T-helper 22 cell (primary cell): ENCODE measurements at regions not wholly inside any gene's neighbourhood (a gene's known extent, or its start where the extent isn't known, plus 50 kb on each side); places are given as distances from the start of the nearest gene placed in this dataset.
"Not testable (repeated sequence)": the region's sequence is repeated elsewhere in the genome, so short reads cannot be mapped to it uniquely, and the experiment has no call there.

Experiments
- DNase-seq: peaks from one replicate; pipeline ENCODE4 v3.0.0-alpha.2; 2020; ENCODE audit warnings: low read depth

GRCh38 chr2:125364192-125364983 is 1291.6 kb upstream of the GYPC start:
- no peak for DNase-seq

- DNase-seq, result no peak
Measured at GRCh38 chr2:125364984-125365265, 1291.0 kb upstream of the GYPC start.

- no peak for DNase-seq
Measured at GRCh38 chr2:125371867-125372266, 1284.1 kb upstream of the GYPC start.

GRCh38 chr2:125373293-125373692 is 1282.7 kb upstream of the GYPC start:
- DNase-seq, result no peak

GRCh38 chr2:125386074-125386473 is 1269.9 kb upstream of the GYPC start:
- DNase-seq, result no peak

- DNase-seq, result no peak
Measured at GRCh38 chr2:125397535-125398251, 1258.3 kb upstream of the GYPC start.

GRCh38 chr2:125398738-125399524 is 1257.0 kb upstream of the GYPC start:
- DNase-seq, result no peak

- no peak for DNase-seq
Measured at GRCh38 chr2:125405816-125406215, 1250.1 kb upstream of the GYPC start.

GRCh38 chr2:125408874-125409538 is 1247.0 kb upstream of the GYPC start:
- DNase-seq, result no peak

- DNase-seq, result no peak
Measured at GRCh38 chr2:125418483-125418882, 1237.5 kb upstream of the GYPC start.

GRCh38 chr2:125422198-125422770 is 1233.7 kb upstream of the GYPC start:
- DNase-seq, result not testable (repeated sequence)

GRCh38 chr2:125424266-125424785 is 1231.6 kb upstream of the GYPC start:
- no peak for DNase-seq

- no peak for DNase-seq
Measured at GRCh38 chr2:125427721-125428315, 1228.1 kb upstream of the GYPC start.

GRCh38 chr2:125444106-125444505 is 1211.9 kb upstream of the GYPC start:
- DNase-seq, result no peak

GRCh38 chr2:125445495-125445894 is 1210.5 kb upstream of the GYPC start:
- no peak for DNase-seq

GRCh38 chr2:125450092-125450491 is 1205.9 kb upstream of the GYPC start:
- no peak for DNase-seq

- no peak for DNase-seq
Measured at GRCh38 chr2:125455110-125455509, 1200.8 kb upstream of the GYPC start.

- DNase-seq, result no peak
Measured at GRCh38 chr2:125456693-125457363, 1199.1 kb upstream of the GYPC start.

GRCh38 chr2:125471963-125472362 is 1184.0 kb upstream of the GYPC start:
- DNase-seq, result no peak

- no peak for DNase-seq
Measured at GRCh38 chr2:125479143-125479636, 1176.8 kb upstream of the GYPC start.

- no peak for DNase-seq
Measured at GRCh38 chr2:125490308-125490707, 1165.7 kb upstream of the GYPC start.
